Left kidney (tissue), 1 donor: ENCODE measurements at regions not wholly inside any gene's neighbourhood (a gene's known extent, or its start where the extent isn't known, plus 50 kb on each side); places are given as distances from the start of the nearest gene placed in this dataset.

Experiments used
- DNase-seq: peaks from one replicate; pipeline ENCODE4 v3.0.0-alpha.2; 2013

DNA sequence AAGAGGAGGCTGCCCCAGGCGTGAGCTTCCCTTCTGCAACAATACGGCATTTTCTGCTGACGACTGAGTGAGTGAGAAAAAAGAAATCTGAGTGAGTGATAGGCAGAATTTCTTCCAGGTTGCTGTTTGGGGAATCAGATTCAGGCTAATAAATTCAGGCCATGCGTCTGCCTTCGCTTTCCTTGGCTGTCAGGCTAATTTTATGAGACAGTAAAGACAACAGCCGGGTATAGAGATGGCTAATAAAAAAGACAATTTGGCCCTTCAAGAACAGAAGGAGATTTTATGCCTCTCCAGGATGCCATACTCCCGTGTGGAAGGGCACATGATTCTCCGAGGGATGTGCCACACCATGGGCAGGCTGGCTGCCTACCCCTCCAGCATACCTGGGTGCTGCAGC is 145.9 kb upstream of the UBL3 start:
- DNase-seq, result no peak

DNA sequence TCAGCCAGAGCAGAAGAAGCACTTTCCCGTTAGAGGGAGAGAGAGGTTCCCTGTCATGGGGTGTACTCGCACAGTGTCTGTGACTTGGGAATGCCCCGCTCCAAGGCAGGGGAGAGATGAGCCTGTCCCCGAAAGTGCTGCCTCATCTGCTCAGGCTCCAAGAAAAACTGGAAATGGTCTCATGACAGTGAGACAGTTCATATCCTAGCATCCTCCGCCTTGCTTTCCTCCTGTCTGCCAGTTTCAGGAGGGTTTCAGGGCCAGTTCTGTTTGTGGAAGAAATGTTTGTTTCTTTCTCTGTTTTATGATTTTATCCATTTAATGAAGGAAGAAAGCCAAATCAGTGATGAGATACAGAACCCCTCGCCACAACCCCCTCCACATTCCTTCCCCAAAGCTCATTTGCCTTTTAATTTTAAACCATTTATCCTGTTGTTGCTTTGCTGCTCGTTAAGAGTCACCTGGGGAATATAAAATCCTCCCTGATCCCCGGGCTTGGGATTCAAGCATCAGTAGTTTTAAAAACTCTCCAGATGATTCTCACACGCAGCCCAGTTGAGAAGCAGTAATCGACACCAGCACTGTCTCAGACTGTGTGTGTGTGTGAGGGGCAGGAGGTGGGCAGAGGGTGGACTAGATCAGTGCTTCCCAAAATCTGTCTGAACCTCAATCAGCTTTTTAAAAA is 144.6 kb upstream of the UBL3 start:
- DNase-seq, result no peak

DNA sequence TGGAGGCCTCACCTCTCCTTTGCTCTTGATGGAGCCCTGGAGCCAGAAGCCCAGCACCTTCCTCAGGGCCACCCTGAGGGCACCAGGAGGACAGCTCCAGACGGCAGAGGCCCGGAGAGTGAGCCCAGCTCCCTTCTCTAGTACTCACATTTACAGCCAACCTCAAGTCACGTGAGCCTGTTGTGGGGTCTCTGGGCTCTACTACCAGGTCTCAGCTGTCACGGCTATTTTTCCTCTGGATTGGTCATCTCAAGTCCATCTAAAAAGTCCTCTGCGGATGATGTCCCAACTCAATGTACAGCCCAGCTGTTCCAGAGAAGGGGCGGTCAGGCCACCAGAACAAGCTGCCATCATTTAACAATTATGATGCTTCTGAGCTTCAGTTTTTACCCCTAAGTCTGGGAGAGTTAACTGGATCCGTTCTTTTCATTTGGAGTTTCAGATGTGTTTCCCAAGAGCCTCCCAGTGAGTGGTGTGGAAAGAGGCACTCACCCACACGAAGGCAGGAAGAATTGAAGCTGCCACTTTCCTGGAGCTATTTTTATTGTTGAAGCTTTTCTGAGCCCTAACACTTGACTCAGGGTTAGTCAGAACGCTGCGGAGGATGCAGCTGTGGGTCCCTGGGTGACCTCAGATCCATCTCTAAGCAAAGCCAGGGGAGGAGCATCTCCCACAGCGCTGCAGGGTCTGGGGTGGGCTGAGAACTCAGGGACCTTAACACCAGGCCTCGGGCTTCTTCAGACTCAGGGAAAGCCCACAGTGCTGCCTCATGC is 143.5 kb upstream of the UBL3 start:
- no peak for DNase-seq

DNA sequence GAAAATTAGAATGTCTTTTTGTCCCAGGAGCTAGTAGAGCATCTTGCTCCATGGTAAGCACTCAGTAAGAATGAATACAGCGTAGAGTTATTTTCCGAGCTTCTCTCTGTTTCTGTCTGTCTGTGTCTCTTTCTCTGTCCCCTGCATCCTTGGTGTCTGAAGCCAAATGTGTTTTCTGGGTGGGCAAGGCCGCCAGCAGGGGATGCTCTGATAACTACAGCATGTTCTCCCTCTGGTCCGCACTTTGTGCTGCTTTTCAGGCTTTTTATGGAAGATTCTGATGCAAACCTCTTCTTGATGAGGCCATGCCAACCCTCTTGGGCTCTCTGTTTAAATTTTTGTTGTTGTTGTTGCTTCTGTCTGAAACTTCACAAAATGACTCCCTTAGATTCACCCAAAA is 142.8 kb upstream of the UBL3 start:
- DNase-seq, result no peak

DNA sequence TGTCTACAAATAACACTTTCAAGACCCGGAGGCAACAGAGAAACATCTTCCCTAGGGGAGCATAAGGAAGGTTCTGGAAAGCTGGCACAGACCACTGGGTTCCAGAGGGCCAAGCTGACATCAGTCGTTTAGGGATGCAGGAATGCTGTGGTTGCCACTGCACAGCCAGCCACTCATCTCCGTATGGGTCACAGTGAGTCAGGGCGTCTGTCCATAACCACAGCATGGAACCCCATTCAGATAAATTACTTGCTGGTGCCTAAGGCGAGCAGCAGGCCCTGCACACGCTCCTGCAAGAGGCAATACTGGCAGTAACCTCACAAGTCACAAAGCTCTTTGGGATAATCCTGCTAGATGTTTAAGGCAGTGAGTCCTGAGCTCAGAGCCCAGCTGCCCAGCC is 140.9 kb upstream of the UBL3 start:
- no peak for DNase-seq

DNA sequence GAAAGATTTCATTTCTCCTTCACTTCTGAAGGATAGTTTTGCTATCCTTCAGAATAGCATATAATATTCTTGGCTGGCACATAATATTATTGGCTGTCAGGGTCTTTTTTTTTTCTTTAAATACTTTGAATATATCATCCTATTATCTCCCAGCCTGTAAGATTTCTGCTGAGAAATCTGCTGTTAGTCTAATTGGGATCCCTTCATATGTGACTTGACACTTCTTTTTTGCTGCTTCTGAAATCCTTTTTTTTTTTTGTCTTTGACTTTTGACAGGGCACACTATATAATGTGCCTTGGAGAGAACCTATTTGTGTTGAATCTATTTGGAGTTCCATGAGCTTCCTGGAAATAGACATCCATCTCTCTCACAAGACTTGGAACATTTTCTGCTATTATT is 136.9 kb upstream of the UBL3 start:
- DNase-seq, result no peak

DNA sequence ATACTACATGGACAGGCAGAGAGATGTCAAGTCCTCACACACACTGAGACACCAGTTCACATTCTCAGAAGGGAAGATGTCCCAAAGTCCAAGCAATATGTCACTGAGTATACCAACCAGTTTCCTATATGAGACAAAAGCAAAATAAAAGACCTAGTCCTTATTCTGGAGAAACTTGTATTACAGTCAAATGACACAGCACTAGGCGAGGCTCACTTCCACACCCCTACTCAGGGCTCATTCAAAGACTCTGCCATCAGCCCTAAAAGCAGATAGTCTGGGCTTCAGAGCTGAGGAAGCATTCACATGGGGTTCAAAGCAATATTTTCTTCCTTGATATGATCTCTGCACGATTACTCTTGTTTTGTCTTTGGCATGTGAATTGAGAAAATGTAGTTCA is 129.9 kb upstream of the UBL3 start:
- DNase-seq, result no peak

DNA sequence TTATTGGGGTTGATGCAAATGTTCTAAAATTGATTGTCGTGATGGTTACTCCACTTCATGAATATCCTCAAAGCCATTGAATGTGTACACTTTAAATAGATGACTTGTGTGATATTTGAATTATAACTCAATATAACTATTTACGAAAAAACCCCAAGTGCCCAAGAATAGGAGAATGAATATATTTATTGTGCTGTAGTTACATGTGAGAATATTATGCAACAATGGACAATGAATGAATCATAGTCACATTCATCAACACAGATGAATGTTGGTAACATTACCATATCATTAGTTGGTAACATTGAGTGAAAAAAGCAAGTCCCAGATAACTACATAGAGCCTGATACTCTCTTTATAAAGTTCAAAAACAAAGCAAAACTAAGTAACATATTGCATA is 127.8 kb upstream of the UBL3 start:
- no peak for DNase-seq

DNA sequence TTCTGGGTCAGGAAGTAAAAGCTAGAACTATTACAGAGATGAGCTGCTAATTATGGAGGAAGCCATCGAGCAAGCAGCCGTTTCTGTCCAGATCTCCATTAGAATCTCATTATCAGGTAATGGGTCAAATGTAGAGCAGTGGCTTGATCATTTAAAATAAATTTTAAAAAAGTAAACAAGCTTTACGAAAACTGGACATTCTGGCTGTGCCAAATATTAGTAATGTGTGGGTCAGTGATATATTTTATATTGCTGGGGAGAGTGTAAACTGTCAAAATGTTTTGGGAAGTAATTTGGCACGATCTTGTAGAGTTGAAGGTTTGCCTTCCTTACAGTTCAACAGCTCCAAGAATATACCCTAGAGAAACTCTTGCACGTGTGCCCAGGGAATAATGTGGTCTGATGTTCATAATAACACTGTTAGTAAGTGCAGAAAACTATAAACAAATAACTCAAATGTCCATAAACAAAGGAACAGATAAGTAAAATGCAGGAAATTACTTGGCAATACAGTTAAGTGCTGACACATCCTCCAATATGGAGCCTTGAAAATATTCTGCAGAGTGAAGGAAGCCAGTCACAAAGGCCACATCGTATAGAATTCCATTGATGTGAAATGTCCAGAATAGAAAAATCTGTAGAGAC is 127.2 kb upstream of the UBL3 start:
- no peak for DNase-seq

DNA sequence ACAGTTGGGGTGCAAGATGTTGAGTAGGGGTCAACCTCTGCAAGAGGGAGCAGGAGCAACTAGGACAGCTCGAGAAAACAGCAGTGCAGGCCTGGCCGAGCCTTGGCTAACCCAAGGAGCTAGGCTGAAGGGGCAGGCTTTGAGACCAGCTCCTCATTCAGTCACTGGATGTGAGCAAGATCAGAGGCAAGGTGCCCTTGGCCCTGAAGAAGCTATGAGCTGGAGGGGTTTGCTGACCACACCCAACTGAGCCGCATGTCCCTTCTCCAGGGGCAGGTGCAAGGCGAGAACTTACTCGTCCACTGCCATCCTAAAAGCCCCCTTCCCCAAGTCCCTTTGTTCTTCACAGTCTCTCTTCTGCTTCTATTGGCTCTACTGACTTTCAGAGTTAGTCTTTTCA is 126.1 kb upstream of the UBL3 start:
- no peak for DNase-seq

DNA sequence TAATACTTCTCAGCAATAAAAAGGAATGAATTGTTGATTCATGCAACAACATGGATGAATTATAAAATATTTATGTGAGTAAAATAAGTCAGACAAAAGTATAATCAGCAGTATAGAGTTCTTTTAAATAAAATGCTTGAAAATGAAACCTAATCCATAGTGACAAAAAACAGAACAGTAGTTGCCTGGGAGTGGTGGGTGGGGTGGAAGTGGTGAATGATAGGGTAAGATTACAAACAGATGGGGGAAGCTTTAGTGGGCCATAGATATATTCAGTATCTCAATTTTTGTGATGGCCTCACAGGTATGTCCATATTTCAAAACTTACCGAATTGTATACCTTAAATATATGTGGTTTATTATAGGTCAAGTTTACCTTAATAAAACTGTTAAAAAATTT is 124.9 kb upstream of the UBL3 start:
- no peak for DNase-seq

DNA sequence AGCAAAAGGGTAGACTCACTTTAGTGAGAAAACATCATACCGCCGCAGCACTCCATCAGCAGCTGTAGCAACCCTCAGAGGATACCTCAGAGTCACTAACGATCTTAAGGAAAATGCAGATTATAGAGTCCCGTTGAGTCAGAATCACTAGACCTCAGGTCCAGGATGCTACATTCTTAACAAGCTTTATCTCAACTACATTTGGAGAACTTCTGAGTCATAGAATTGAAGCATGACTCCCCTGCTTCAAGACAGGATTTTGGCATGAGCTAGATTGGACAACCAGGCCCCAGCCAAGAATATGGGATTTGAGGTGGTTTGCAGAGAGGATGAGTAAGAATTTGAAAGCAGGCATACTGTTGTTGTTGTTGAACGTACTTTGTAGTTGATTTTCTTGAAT is 118.9 kb upstream of the UBL3 start:
- DNase-seq, result no peak

DNA sequence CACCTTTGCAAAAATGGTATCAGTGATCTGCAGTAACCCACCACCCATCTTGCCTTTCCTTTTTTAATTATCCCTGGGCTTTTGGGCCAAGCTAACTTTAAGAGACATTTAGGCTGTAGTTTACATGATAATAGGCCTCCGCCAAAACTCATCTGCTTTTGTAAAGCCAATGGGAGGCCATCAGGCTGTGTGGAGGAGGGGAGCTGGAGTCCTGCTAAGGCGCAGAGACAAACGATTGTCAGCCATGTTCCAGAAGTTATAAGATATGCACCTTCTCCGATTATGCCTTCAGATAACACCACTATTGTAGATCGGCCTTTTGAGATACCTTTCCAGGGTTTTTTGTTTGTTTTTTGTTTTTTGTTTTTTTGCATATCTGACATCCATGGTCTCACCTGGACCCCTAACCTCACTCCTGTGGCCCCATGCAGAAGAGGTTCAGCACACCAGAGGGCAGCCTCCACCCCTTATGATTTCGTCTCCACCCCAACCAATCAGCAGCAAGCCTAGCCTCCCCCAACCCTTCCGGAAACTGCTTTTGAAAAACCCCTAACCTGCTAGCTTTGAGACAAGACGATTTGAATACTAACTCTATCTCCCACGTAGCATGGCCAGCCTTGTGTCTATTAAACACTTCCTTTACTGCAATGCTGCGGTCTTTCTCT is 113.9 kb upstream of the UBL3 start:
- no peak for DNase-seq

DNA sequence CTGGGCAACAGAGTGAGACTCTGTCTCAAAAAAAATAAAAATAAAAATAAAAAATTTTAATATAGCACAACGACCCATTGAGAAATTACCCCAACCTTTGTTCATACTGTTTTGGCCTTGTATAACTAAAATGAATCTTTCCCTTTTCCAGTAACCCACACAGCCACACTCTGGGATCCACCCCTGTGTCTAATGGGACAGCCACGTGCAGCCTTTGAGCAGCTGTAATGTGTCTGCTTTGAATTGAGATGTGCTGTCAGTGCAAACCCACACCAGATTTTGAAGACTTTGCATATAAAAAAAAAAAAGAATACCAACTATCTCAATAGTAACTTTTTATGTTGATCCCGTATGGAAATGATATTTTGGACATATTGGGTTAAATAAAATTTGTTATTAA is 112.7 kb upstream of the UBL3 start:
- DNase-seq, result no peak

DNA sequence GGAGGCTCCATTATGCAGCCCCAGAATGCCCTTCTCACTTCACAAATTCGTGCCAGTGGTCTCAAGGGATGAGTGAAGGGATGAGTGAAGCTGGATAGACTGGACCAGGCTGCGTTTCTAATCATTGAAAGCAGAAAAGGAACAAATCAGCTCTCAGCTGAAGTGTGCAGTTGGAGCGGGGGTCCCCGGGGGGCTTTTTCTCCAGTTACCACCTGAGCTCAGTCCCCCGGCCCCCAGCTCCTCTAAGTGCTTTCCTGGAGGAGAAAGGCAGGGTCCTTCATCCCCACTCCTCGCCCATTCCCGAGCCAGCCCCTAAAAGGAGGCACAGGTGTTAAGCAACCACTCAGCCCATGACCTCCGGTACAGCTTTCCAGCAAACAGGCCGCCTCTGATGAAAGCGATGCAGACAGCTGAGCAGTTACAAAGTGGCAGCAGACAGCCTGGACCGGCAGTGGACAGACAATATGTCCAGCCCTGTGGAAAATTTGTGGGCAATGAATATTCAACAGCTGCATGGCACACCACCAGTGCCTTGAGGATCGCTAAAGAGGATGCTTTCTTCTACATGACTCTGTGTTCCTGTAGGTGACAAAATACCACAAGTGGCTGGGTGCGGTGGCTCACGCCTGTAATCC is 110.7 kb upstream of the UBL3 start:
- DNase-seq, result no peak

DNA sequence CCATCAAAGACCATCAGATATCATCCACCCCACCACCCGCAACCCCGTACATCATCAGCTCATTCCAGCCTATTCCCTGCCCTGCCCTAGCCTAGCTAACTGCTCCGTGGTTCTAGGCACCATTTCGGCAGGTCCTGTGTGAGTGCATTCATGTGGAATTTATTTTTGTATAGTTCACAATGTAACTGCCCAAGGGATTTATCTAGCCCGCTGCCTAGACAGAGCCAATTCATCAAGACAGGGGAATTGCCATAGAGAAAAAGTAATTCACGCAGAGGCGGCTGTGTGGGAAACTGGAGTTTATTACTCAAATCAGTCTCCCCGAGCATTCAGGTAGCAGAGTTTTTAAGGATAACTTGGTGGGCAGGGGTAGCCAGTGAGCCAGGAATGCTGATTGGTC is 109.2 kb upstream of the UBL3 start:
- DNase-seq, result no peak

DNA sequence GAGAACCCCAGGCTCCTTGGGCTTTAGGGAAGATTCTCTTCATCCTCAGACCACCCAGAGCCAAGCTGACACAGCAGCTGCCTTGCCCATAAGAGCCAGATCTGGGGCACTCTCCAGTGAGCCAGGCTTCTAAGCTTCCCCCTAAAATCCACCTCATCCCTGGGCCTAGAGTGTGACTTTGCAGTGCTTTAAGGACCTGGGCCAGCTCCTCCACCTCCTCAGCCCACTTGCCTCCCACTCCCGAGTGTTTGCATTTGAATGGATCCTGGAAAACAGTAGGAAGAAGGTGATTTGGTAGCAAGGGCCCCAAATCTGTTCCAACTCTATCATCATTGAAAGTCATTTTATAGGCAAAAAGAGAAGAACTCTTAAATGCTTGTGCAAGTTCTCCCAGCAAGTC is 108.7 kb upstream of the UBL3 start:
- no peak for DNase-seq

DNA sequence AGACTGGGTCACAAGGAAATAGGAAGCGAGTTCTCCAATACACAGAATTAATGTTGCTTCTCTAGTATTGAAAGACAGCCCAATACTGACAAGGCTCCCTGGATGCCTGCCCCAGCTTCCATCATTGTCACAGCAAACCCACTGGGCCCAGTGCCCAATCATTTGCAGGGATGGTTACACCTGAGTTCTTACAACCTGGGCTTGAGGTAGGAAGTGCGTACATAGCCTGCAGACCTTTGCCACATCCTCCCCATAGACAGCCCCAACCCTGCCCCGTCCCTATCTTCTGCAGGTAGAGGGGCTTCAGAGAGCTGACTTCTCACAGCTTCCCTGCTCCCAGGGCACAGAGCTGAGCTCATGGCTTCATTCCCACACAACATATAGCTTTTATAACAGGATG is 108.1 kb upstream of the UBL3 start:
- DNase-seq, result no peak

DNA sequence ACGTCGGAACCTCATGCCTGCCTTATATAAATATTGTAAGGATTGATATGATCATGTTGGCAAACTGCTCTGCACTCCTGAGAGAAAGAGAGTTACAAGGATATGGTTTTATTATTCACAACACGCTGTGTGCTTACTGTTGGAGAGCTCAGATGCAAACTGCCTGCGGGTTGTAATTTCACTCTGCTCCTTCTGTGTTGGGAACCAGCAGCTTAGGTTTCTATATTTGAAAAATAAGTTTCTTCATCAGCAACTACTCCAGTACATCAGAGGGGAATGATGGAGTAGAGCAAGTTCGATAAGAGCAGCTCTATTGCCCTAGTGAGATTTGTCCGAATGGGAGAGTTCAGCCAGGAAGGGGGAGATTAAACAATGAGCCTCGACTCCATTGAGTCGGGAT is 106.9 kb upstream of the UBL3 start:
- no peak for DNase-seq

DNA sequence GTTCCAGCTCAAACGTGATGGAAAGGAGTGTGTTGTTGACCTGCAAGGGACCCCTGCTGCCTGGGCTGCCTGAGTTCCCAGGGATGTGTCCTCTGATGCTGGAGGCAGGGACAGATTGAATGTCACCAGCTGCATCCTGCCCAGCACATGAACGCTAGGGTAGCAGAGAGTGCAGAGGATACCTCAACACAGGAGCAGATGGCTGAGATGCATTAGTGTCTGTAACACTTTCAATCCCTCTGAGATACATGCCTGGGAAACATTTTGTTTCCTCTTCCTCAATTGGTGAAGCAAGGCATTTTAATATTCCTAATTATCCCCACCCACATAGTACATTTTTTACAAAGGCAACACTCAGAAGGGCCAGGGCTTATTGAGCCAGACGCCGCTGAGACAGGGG is 106.4 kb upstream of the UBL3 start:
- peak; percentile 22 for DNase-seq

DNA sequence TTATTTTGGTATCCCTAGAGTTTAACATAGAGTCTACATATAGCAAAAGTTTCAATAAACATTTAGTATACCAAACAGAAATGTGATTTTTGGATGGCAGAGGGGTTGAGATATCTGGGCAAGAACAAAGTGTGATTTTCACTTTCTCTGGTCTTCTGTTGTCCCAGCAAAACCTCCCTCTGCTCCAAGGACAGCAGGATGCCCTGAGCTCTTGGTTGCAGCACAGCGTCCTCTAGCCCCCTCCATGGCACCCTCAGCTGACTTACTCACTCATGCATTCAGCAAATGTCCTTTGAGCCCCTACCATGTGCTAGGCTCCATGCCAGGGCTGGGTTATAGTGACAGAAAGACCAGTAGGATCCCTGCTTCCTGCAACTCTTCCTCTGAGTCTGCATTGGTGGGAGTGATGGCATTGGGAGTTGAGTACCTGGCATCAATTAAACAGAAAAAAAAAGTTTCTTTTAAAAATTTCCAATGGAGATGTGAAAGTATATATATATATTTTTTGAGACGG is 104.8 kb upstream of the UBL3 start:
- no peak for DNase-seq
